Fibroblast of lung (primary cell): ENCODE measurements at regions not wholly inside any gene's neighbourhood (a gene's known extent, or its start where the extent isn't known, plus 50 kb on each side); places are given as distances from the start of the nearest gene placed in this dataset.

Experiments used
- EZH2 ChIP-seq: IDR thresholded peaks from 2 replicates; pipeline ENCODE4 v1.5.1; 2012; ENCODE audit warnings: low read length, control low read depth, mild to moderate bottlenecking; ENCODE audit errors: missing control alignments
- TF ChIP-seq, protein P1 (sequence below), 2 donors: IDR thresholded peaks in 1 of 2; conservative IDR thresholded peaks in 1 of 2; 1 replicate in 1 of 2; 2 replicates in 1 of 2; pipeline ENCODE4 v1.5.1; 2011 to 2012; ENCODE audit warnings: low read length in 2 of 2, control low read depth in 1 of 2, inconsistent platforms in 1 of 2, low read depth in 1 of 2, mild to moderate bottlenecking in 1 of 2

- TF ChIP-seq EZH2: no peak
- TF ChIP-seq, protein P1, sequence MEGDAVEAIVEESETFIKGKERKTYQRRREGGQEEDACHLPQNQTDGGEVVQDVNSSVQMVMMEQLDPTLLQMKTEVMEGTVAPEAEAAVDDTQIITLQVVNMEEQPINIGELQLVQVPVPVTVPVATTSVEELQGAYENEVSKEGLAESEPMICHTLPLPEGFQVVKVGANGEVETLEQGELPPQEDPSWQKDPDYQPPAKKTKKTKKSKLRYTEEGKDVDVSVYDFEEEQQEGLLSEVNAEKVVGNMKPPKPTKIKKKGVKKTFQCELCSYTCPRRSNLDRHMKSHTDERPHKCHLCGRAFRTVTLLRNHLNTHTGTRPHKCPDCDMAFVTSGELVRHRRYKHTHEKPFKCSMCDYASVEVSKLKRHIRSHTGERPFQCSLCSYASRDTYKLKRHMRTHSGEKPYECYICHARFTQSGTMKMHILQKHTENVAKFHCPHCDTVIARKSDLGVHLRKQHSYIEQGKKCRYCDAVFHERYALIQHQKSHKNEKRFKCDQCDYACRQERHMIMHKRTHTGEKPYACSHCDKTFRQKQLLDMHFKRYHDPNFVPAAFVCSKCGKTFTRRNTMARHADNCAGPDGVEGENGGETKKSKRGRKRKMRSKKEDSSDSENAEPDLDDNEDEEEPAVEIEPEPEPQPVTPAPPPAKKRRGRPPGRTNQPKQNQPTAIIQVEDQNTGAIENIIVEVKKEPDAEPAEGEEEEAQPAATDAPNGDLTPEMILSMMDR (conservative IDR thresholded peaks at IDR 0.05 in 1 of 2, IDR thresholded peaks at IDR 0.05 in 1 of 2; ENCODE audit: low read depth in 1 of 2, low read length in 2 of 2): no peak
Observed at GRCh38 chr7:48710995-48711394, 213.4 kb upstream of the CDC14C start.
